Gastrocnemius medialis (tissue), 4 donors: ENCODE measurements at regions not wholly inside any gene's neighbourhood (a gene's known extent, or its start where the extent isn't known, plus 50 kb on each side); places are given as distances from the start of the nearest gene placed in this dataset.

ENCODE experiments used
- CTCF ChIP-seq, 5 experiments: fragments of 450-650 bp in 3 of 5; fragments of 200-600 bp in 2 of 5; sonication (generic) in 2 of 5; IDR thresholded peaks in 4 of 5; conservative IDR thresholded peaks in 1 of 5; 1 replicate in 4 of 5; 2 replicates in 1 of 5; pipeline ENCODE4 v1.5.1; 2016 to 2019; ENCODE audit warnings: antibody characterized with exemption in 5 of 5, mild to moderate bottlenecking in 3 of 5, moderate library complexity in 3 of 5
- POLR2A ChIP-seq, 2 donors: fragments of 450-650 bp; IDR thresholded peaks; one replicate each; pipeline ENCODE4 v1.6.1; 2017; ENCODE audit warnings: antibody characterized with exemption in 2 of 2, mild to moderate bottlenecking in 2 of 2, moderate library complexity in 2 of 2

GRCh38 chr5:90326995-90327394 lies 82.6 kb downstream of the CETN3 start:
- TF ChIP-seq CTCF (IDR thresholded peaks at IDR 0.05 in 4 of 5, conservative IDR thresholded peaks at IDR 0.05 in 1 of 5) (no peak), POLR2A (IDR thresholded peaks at IDR 0.05) (no peak)
